SK-N-SH treated with all-trans-retinoic acid at 6 μM for 48 hours (cell line): ENCODE measurements at regions not wholly inside any gene's neighbourhood (a gene's known extent, or its start where the extent isn't known, plus 50 kb on each side); places are given as distances from the start of the nearest gene placed in this dataset.

Experiments
- CSDC2 ChIP-seq: fragments of 250-450 bp; sonication (Bioruptor Pico); IDR thresholded peaks from 2 replicates; pipeline ENCODE4 v1.5.0; 2020; ENCODE audit warnings: mild to moderate bottlenecking, moderate library complexity
- ZFP3 ChIP-seq: fragments of 250-450 bp; sonication (Bioruptor Pico); IDR thresholded peaks from 2 replicates; pipeline ENCODE4 v1.5.0; 2020; ENCODE audit warnings: mild to moderate bottlenecking, moderate library complexity
- ZNF70 ChIP-seq: fragments of 450-650 bp; formaldehyde crosslinking; IDR thresholded peaks from 2 replicates; pipeline ENCODE4 v1.5.0; 2020; ENCODE audit warnings: mild to moderate bottlenecking, moderate library complexity

DNA sequence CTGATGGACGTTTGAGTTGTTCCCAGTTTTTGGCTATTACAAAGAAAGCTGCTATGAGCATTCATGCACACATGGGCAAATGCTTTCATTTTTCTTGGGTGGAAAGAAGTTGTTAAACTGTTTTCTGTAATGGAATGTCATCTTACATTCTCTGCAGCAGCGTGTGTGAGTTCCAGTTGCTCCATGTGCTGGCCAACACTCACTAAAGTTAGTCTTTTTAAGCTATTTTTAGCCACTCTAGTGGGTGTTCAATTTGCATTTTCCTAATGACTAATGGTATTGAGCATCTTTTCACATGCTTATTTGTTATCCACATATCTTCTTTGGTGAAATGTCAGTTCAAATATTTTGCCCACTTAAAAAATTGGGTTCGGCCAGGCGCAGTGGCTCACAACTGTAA is 82.8 kb upstream of the COL13A1 start:
- no peak for TF ChIP-seq ZFP3 (CRISPR knock-in tag)
- TF ChIP-seq ZNF70 (CRISPR knock-in tag), result no peak
- no peak for TF ChIP-seq CSDC2 (CRISPR knock-in tag)
